HG03103 (cell line): ENCODE measurements at regions not wholly inside any gene's neighbourhood (a gene's known extent, or its start where the extent isn't known, plus 50 kb on each side); places are given as distances from the start of the nearest gene placed in this dataset.
"Not testable (repeated sequence)": the region's sequence is repeated elsewhere in the genome, so short reads cannot be mapped to it uniquely, and the experiment has no call there.

ENCODE experiments used
- ATAC-seq: cut with Tn5 transposase; IDR thresholded peaks from one replicate; pipeline ENCODE4 v1.9.1; 2021; ENCODE audit warnings: low read depth; ENCODE audit not compliant: unreplicated experiment

DNA sequence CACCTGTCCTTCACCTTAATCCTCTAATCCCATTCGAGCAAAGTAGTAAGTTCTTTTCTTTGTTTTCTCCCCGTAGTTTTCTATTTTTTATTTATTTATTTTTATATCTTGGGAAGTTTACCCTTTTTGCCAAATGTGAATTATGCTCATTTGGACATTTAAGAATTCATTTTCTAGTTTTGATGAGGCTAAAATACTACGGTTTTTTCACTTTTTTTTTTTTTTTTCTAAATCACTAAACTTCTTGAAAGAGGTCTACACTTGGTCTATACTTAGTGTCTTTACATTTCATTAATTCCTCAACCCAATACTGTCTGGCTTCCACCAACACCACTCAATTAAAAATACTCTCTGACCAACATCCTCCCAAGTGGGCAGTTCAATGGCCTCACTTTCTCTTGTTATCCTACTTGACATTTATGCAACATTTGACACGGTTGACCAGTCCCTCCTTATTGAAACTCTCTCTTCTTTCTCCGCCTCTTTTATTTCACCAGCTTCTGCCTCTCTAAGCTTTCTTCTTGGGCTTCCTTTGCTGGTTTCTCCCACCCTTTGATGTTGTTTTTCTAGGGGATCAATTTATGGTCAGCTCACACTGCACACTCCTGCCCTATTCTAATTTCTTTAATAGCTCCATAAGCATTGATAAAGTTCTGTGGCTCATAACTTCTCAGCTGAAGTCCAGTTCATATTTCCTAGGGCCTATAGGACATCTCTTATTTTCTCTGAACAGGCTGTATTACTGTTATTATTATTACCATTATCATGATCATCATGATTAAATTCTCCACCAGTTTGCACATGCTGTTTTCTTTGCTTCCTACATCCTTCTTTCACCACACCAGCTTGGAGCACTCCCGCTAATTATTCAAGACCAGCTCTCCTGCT is 72.6 kb upstream of the CITED2 start:
- no peak for ATAC-seq

- ATAC-seq = no peak
Observed at GRCh38 chr6:139446138-139446715, 71.8 kb upstream of the CITED2 start.

- not testable (repeated sequence) for ATAC-seq
Observed at GRCh38 chr6:139444273-139444787, 69.9 kb upstream of the CITED2 start.

DNA sequence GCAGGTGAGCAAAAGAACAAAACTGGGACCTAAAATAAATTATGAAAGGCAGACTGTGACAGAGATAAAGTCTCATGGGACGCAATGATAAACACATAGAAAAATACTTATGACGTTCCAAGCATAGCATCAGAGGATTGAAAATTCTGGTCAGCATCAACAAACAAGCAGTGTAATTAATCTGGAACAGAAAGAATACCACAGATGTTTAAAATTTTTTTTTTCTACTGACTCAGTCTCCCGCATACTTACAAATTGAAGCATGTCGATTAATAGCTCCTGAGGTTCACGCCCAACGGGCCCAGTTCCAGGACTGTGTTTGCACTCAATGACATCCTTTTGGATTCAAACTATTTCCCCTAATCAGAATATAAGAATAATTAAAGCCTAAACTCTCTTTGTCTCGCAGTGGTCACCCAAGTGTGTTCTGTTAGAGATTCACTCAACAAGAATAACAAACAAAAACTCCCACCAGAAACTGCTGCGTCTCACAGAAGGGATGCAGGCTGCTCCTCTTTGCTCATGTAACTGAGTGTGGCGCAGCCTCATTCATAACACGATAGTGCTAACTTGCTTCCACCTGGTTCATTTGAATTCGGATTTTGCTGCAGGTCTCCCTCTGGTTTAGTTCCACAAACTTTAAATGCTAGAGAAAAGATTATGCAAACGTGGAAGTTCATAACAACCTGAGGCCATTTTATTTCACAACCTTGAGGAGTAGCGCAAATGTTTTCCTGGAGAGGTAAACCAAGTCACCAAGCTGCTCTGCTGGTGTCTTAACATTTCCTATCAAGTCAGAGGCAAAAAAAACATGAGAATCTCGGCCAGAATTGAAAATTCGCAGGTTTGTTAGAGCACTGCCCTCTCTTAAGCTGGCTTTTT is 69.0 kb upstream of the CITED2 start:
- no peak for ATAC-seq

DNA sequence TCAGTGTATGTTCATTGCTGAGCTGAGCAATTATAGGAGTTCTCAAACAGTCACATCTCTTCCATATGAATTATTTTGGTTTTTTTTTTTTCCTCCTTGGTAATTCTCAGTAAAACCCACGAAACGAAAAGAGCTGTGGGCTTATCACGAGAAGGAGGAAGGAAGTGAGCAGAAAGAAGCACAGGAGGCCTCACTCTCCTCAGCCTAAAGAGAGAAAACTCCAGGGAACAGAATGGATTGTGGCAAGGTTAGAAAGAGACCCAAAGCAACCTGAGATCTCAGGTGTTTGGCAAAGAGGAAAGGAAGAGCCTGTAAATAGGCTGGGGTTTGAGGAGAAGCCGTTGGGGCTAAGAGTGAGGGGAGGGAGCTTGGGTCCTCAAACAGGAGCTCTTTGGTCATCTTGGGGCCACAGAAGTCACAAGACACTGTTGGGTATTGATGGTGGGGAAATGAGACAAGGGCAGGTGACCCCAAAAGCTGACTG is 67.8 kb upstream of the CITED2 start:
- ATAC-seq = no peak

- ATAC-seq = no peak
Observed at GRCh38 chr6:139439349-139439748, 64.9 kb upstream of the CITED2 start.

GRCh38 chr6:139438775-139439174 is 64.3 kb upstream of the CITED2 start:
- ATAC-seq = no peak

DNA sequence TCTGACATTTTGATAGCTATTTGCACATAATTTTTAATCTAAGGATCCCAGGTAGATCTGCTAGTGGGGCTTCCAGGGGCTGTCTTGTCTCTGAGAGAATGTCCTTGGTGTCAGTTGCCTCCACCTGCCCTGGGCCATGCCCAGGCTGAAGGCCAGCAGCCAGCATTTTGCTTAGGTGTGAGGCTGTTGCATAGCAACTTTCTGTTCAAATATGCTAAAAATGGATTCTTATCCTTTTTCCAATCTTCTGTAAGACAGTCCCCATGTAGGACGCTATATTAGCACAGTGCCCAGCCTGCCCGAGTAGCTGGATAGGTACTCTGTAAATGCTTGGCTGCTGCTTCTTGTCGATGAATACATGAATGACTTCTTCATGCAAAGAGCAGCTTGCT is 62.5 kb upstream of the CITED2 start:
- ATAC-seq = no peak

- no peak for ATAC-seq
Observed at GRCh38 chr6:139436200-139436956, 61.9 kb upstream of the CITED2 start.

- ATAC-seq = no peak
Observed at GRCh38 chr6:139433631-139434419, 59.4 kb upstream of the CITED2 start.

- ATAC-seq = no peak
Observed at GRCh38 chr6:139431602-139431956, 57.1 kb upstream of the CITED2 start.

DNA sequence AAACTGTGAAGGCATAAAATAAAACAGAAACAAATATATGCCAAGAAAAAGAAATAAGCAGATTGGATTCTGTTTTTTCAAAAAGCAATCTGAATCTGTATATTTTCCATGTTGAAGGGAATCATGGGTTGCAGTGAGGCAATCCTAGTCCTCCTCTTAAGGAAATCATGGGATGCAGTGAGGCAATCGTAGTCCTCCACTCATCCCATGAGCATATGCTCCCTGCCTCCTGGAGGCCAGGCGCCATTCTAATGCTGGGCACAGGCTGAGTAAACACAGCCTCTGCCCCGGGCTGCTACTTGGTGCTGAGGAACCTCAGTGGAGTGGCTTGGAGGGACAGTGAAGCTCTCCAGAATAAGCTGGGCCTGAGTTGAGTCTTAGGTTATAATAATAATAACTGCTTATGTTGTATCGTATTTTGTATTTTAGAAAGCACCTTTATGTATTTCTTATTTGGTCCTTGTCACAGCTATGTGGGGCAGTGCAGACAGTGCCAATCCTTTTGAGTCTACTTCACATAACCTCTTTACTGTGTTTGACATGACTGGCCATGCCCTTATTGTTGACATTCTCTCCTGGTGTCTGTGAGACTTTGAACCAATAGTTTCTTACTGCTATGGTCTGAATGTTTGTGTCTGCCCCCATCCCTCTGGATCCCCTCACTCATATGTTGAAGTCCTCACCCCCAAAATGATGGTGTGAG is 56.6 kb upstream of the CITED2 start:
- ATAC-seq = no peak

DNA sequence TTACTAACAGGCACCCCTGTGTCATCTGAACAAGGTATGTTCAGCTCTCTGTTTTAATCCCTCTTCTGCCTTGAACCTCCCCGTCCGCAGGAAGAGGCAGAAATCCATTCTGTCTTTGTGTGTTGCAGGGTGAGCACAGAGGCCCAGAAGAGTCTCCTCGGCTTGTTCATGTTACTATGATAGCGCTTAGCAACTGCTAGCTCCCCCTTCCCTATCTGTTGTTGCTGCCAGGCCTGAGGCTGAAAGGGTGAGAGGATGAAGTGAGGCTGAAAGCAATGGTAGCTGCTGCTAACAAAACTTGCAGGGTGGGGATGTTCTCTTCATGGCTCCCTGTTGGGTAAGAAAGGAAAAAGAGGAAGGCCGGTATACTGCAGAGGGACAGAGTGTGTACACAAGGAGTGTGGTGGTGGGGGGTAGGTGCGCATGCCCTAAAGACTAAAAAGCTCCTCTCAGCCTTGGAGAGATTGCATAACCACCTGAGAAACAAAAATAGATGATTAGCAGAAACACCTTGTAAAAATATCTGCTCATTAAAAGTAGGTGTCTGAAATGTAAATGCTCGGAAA is 55.2 kb upstream of the CITED2 start:
- no peak for ATAC-seq

GRCh38 chr6:139427199-139427598 is 52.8 kb upstream of the CITED2 start:
- no peak for ATAC-seq

GRCh38 chr6:139426795-139427194 is 52.3 kb upstream of the CITED2 start:
- no peak for ATAC-seq

DNA sequence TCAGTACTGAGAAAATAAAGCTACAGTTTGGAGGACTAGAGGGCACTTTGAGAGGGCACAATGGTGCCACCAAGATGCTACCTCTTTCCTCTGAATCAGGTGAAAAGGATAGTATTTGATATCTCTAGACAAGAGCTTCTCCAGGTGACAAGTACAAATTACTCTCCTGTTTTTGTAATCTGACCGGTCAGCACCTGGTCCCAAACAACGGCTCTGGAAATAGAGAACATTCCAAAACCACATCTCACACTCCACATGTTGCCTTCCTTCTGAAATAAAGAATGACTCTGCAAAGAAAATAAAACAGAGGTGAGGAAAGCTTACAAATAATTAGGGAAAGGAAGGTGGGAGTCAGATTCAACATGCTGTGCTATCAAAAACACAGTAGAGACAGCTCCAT is 51.3 kb upstream of the CITED2 start:
- no peak for ATAC-seq

- ATAC-seq = no peak
Observed at GRCh38 chr6:139423971-139424667, 49.7 kb upstream of the CITED2 start.
